PFSK-1 (cell line): ENCODE measurements at regions not wholly inside any gene's neighbourhood (a gene's known extent, or its start where the extent isn't known, plus 50 kb on each side); places are given as distances from the start of the nearest gene placed in this dataset.

Experiments used
- FOXP2 ChIP-seq: optimal IDR thresholded peaks from 2 replicates; pipeline ENCODE3; 2011; ENCODE audit warnings: borderline replicate concordance, control low read depth, inconsistent platforms; ENCODE audit not compliant: insufficient read depth; ENCODE audit errors: extremely low read length, extremely low read depth
- POLR2AphosphoS5 ChIP-seq: IDR thresholded peaks from 2 replicates; pipeline ENCODE4 v1.6.1; 2012; ENCODE audit warnings: low read depth, mild to moderate bottlenecking, control low read depth, low read length, moderate library complexity
- SIN3A ChIP-seq: IDR thresholded peaks from 2 replicates; pipeline ENCODE4 v1.6.1; 2012; ENCODE audit warnings: mild to moderate bottlenecking, low read length, moderate library complexity, borderline replicate concordance; ENCODE audit not compliant: insufficient read depth
- TAF1 ChIP-seq: IDR thresholded peaks from 2 replicates; pipeline ENCODE4 v1.6.1; 2012; ENCODE audit warnings: low read length, control low read depth, borderline replicate concordance; ENCODE audit not compliant: insufficient read depth
- TF ChIP-seq, protein P1 (sequence below), 2 experiments: IDR thresholded peaks; 2 replicates each; pipeline versions ENCODE4 v1.6.1 to v1.8.0; 2011 to 2012; ENCODE audit warnings: low read depth in 2 of 2, low read length in 2 of 2, control low read depth in 1 of 2, inconsistent platforms in 1 of 2, mild to moderate bottlenecking in 1 of 2, moderate library complexity in 1 of 2; ENCODE audit not compliant: insufficient read depth in 1 of 2

DNA sequence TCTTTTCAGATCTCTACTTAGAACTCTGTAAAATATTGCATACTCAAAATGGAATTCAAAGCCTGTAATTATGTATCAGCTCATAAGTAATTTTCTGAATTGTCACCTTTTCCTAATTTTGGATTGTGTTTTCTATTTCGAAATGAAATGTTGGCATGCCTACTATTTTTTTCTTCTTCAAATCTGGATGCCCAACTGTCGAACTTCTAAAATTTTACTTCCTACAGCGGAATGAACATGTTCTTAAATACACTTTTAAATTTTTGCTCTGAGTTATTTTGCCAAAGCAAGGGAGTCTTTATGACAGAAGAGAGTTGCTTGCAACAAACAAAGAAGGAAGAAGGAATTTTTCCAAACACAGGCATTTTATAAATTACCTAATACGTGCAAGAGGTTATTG lies 336.0 kb downstream of the ADCYAP1 start:
- TF ChIP-seq TAF1 (no peak), FOXP2 (no peak), SIN3A (no peak)

DNA sequence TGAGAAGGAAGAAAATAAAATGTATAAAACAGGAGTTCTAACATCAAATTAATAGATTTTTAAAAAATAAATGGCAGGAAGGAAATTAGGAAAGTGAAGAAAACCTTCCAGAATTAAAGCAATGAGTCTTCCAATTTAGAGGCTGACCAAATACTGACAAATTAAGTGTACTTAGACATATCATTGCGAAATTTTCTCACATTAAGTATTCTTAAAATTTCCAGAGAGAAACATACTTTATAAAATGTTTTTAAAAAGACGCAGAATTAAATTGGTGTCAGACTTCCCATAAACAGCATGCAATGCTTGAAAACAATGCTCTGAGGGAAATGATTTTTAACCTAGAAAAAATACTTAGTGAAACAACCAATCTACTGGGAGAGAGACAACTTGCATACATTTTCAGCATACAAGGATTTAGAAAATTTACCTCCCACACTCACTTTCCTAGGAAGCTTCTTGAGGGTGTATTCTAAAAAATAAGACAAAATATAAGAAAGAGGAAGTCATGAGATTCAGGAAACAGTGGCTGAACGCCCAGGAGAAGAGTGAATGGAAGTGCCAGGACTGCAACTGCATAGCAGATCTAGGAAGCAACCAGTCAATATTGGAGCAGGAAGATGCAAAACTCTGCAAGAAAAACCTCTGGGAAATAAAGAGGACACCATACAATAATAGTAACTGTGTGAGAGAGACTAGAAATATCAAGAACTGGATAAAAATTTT lies 339.9 kb downstream of the ADCYAP1 start:
- TF ChIP-seq, protein P1, sequence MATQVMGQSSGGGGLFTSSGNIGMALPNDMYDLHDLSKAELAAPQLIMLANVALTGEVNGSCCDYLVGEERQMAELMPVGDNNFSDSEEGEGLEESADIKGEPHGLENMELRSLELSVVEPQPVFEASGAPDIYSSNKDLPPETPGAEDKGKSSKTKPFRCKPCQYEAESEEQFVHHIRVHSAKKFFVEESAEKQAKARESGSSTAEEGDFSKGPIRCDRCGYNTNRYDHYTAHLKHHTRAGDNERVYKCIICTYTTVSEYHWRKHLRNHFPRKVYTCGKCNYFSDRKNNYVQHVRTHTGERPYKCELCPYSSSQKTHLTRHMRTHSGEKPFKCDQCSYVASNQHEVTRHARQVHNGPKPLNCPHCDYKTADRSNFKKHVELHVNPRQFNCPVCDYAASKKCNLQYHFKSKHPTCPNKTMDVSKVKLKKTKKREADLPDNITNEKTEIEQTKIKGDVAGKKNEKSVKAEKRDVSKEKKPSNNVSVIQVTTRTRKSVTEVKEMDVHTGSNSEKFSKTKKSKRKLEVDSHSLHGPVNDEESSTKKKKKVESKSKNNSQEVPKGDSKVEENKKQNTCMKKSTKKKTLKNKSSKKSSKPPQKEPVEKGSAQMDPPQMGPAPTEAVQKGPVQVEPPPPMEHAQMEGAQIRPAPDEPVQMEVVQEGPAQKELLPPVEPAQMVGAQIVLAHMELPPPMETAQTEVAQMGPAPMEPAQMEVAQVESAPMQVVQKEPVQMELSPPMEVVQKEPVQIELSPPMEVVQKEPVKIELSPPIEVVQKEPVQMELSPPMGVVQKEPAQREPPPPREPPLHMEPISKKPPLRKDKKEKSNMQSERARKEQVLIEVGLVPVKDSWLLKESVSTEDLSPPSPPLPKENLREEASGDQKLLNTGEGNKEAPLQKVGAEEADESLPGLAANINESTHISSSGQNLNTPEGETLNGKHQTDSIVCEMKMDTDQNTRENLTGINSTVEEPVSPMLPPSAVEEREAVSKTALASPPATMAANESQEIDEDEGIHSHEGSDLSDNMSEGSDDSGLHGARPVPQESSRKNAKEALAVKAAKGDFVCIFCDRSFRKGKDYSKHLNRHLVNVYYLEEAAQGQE (IDR thresholded peaks at IDR 0.05; ENCODE audit: insufficient read depth in 1 of 2, low read depth in 2 of 2, low read length in 2 of 2), result no peak
- no peak for TF ChIP-seq TAF1
- no peak for TF ChIP-seq POLR2AphosphoS5
- TF ChIP-seq SIN3A, result no peak
- TF ChIP-seq FOXP2, result no peak

DNA sequence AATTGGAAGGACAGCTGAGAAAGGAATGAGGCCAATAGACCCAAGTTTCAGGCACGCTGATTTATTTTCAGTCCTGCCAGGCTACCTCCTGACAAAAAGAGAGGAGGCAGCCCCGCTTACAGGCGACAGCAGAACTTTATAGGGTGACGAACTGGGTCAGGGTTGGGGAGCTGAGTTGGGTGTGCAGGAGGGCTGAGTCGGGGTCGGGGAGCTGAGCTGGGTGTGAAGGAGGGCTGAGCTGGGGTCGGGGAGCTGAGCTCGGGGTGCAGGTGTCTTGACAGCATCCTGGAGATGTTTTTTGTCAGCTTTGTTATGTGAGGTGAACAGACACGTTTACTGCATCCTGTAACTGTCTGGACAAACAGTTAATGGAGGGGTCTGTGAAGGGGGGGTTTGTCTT lies 342.2 kb downstream of the ADCYAP1 start:
- TF ChIP-seq TAF1, result no peak
- no peak for TF ChIP-seq POLR2AphosphoS5
- TF ChIP-seq FOXP2, result no peak
- TF ChIP-seq, protein P1 (IDR thresholded peaks at IDR 0.05; ENCODE audit: insufficient read depth in 1 of 2, low read depth in 2 of 2, low read length in 2 of 2), result no peak
- no peak for TF ChIP-seq SIN3A

DNA sequence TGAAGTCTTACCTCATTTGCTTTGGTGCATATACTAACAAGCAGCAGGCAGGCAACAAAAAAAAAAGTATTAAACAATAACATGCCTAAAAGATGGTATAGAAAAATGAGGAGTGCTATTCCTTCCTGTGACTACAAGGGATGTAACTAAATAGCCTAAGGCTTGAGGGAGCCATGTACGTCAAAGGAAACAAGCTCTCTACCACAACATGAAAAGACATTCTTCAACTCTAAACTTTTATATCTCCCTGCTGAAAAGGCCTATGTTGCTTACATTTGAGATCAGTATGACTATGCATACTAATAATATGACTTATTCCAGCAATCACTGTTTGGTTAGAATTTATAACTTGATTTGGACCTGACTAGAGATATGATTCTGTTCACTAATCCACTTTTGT lies 347.9 kb downstream of the ADCYAP1 start:
- TF ChIP-seq FOXP2, result no peak
- no peak for TF ChIP-seq SIN3A
- no peak for TF ChIP-seq POLR2AphosphoS5
- TF ChIP-seq, protein P1 (IDR thresholded peaks at IDR 0.05; ENCODE audit: insufficient read depth in 1 of 2, low read depth in 2 of 2, low read length in 2 of 2), result no peak
- no peak for TF ChIP-seq TAF1

DNA sequence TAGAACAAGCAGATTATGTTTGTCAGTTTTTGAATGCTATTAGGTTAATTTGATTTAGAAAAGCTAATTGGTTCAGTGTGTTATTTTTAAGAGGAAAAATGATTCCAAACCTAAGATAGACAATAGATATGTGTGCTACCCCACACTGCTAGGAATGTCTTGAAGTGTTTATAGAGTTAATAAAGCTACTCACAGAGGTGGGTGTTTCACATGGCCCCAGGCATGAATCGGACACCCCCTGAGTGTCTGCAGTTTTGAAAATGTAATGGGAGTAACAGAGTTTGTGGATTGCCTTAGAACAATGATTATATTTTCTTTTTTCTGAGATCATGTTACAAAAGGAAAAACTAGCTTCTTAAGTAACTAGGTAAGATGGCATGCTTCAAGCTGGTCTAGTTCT lies 348.3 kb downstream of the ADCYAP1 start:
- TF ChIP-seq POLR2AphosphoS5 (no peak), FOXP2 (no peak), TAF1 (no peak)
- TF ChIP-seq, protein P1 (IDR thresholded peaks at IDR 0.05; ENCODE audit: insufficient read depth in 1 of 2, low read depth in 2 of 2, low read length in 2 of 2), result no peak
